Fibroblast of villous mesenchyme (primary cell): ENCODE measurements at regions not wholly inside any gene's neighbourhood (a gene's known extent, or its start where the extent isn't known, plus 50 kb on each side); places are given as distances from the start of the nearest gene placed in this dataset.

ENCODE experiments used
- DNase-seq: peaks from one replicate; pipeline ENCODE4 v3.0.0-alpha.2; 2010; ENCODE audit warnings: low read depth
- H3K4me3 ChIP-seq: 2 replicates; pipeline ENCODE4 v1.5.1; 2011; ENCODE audit warnings: low read depth, mild to moderate bottlenecking, low read length
- CTCF ChIP-seq: IDR thresholded peaks from 2 replicates; pipeline ENCODE4 v1.5.1; 2012; ENCODE audit warnings: low read depth, mild to moderate bottlenecking, low read length; ENCODE audit not compliant: insufficient read depth

- no peak for TF ChIP-seq CTCF
- no peak overlapping the region for H3K4me3 ChIP-seq
These were observed 360.9 kb downstream of the LPIN1 start for GRCh38 chr2:12107321-12107720.

GRCh38 chr2:12107939-12108338 lies 361.5 kb downstream of the LPIN1 start:
- H3K4me3 ChIP-seq, result no peak overlapping the region
- peak; percentile 14 for DNase-seq
- no peak for TF ChIP-seq CTCF

More at GRCh38 chr2:12107321-12107720, 360.9 kb downstream of the LPIN1 start:
- no peak for DNase-seq

- H3K4me3 ChIP-seq, result no peak overlapping the region
- TF ChIP-seq CTCF, result no peak
- peak; percentile 33 for DNase-seq
These were observed 363.1 kb downstream of the LPIN1 start for GRCh38 chr2:12109363-12110017.

GRCh38 chr2:12110074-12110473 lies 363.6 kb downstream of the LPIN1 start:
- DNase-seq, result no peak
- no peak overlapping the region for H3K4me3 ChIP-seq
- TF ChIP-seq CTCF, result no peak

GRCh38 chr2:12110481-12110880 lies 364.0 kb downstream of the LPIN1 start:
- TF ChIP-seq CTCF, result no peak
- H3K4me3 ChIP-seq, result no peak overlapping the region

GRCh38 chr2:12113412-12113811 lies 367.0 kb downstream of the LPIN1 start:
- TF ChIP-seq CTCF, result no peak
- no peak for DNase-seq
- H3K4me3 ChIP-seq, result no peak overlapping the region

More at GRCh38 chr2:12110481-12110880, 364.0 kb downstream of the LPIN1 start:
- no peak for DNase-seq

- TF ChIP-seq CTCF, result no peak
- DNase-seq, result no peak
- H3K4me3 ChIP-seq, result no peak overlapping the region
These were observed 368.4 kb downstream of the LPIN1 start for GRCh38 chr2:12114816-12115215.
